NCI-H526 (cell line): ENCODE measurements at regions not wholly inside any gene's neighbourhood (a gene's known extent, or its start where the extent isn't known, plus 50 kb on each side); places are given as distances from the start of the nearest gene placed in this dataset.

Source experiments
- DNase-seq, 2 experiments: peaks; one replicate each; lab custom pipeline; 2025; lab: John Stamatoyannopoulos, UW

DNA sequence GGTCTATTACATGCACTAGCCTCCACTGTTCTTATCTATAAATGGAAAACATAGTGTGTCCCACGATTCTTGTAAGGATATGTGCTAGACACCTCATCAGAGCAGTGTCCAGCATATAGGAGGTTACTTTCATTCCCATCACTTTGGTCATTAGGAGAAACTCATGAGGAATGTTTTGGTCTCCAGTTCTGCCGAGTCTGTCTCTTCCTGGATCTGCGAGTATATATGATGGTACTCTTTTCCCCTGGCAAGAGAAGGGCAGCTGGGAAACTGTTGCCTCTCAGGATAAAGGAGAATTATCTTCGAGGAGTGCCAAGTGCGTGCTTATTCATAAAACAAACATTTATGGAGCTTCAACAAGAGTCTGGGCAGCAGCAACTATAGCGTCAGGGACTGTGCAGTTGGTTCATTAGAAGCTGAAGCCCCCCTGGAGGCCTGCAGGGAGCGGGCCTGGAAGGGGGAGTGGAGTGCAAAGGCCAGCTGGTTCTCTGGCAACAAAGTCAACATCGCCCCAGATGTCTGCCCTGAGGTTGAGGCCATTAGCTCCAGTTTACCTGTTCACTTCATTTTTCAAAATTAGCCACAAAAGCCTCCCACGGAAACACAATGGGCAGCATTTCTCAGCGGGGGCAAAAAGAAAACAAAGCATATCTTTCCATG, 811.9 kb downstream of the MAFB start:
- no peak for DNase-seq

DNA sequence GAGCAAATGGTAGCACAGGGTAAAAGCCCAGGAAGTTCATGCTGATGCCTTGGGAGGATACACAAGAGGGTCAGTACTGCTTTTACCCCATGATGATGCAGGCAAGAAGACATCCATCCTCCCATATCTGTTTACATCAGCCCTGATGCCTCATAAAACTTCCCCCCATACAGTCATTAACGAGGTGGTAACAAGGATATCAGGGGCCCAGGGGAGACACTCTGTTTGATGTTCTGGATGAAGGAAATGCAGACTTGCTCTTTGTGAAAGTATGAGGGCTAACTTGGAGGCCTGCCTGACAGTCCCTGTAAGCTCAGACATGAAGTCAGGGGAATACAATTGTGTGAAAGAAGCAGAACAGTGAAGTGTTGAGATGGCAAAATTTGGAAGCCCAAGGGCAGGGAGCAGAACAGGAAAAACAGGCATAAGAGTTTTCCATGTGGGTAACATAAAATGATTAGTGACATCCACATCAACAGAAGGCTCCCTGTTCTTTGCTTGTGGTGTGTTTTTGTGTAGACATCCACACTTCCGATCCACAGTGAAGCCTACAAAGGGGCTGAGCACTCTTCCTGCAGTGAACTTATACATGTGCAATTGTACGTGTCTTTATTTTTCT, 813.4 kb downstream of the MAFB start:
- no peak for DNase-seq

DNA sequence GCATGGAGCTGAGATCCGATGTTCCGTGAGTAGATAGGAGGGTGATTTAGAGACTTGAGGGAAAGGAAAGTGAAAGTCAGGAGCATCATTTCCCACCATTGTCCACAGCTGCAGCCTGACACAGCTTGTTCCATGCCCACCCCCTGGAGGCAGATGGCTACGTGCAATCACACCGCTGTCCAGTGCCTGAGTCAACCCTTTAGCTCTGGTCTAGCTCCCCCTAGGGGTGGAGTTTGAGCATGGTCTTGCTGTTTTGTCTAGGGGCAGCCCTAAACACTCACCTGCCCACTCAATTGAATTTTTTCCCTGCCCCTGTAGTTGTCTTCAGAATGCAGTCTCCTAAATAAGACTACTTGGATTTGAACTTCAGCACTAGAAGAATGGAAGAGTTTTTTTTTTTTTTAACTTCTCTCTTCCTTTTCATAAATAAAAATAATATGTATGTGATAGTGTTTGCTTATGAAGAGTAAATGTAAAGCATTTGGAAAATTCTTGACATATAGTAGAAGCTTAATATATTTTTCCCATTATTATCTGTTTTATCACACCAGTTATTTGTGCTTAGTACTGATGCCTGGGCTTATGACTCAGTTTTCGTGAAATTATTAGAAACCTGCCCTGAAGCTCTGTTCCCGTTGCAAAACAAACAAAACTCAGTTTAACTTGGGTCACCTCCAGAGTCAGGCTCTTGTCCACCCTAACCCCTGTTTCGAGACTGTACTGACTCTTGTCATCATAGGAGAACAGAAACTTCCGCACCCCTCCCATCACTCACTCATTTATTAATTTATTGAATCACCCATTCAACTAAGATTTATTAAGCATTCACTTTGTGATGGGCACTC, 814.8 kb downstream of the MAFB start:
- peak; percentile 68 to 90 for DNase-seq

DNA sequence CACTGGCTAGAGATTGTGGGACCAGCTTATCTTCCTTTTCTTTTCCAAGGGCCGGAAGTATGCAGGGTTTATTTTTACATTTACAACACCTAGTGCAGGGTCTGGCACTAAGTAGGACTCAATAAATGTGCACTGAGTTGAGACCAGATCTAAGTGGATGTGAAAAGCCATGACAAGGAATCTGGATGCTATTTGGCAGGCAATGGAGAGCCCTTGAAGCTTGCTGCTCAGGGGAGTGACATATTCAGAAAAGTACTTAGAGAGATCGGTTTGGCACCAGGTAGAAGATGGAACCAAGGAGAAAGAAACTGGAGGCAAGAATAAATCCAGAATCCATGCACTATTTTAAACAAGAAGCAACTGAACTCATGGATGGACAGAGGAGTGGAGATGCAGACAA, 815.8 kb downstream of the MAFB start:
- no peak for DNase-seq

DNA sequence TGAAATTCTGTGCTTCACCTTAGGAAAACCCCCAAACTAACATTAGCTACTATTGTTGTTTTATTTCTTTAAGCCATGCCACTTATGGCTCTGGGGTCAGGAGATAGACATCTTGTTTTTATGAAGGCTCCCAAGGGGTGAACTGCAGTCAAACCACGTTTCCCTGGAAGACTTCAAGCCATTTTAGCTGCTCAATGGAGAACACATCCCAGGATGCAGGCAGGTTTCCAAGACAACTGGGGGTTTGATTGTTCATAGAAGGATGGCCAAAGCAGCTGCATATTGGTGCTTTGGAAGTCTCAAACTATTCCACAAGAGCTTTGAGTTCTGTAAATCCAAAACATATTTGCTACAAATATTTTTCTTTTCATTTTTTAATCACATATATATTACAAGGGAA, 818.0 kb downstream of the MAFB start:
- no peak for DNase-seq

DNA sequence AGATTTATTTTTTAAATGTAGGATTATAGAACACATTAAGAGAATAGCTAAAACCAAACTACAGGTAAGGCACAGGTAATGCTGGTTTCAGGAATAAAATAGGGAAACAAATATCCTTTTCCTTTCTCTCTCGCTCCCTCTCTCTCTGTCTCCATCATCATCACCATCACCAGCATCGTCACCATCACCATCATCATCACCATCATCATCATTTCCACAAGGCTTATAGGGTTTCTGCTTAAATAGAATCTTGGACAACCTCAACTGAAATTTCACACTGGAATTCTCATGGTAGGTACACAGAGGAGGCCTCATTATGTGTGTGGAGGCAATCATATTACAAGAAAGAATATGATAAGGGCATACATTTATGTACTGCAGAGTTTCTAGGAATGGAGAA, 823.6 kb downstream of the MAFB start:
- no peak for DNase-seq

DNA sequence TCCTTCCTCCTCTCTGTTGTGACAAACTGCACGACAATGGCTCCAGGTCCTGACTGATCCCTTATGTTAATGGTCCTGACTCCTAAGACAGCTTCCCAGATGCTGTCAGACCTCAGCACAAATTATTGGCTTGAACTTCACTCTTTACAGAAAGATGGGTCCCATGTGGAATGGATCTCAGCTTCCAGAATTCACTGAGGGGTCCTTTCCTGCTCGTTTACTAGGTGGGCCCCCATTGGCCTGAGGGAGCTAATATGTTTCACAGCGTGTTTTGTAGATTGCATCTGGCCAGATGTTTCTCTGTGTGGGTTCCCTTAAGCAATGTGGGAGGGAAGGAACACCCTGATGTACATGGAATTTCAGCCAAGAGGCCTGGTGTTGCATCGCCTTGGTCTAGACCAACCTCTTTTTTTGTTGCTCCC, 826.6 kb downstream of the MAFB start:
- DNase-seq: no peak

DNA sequence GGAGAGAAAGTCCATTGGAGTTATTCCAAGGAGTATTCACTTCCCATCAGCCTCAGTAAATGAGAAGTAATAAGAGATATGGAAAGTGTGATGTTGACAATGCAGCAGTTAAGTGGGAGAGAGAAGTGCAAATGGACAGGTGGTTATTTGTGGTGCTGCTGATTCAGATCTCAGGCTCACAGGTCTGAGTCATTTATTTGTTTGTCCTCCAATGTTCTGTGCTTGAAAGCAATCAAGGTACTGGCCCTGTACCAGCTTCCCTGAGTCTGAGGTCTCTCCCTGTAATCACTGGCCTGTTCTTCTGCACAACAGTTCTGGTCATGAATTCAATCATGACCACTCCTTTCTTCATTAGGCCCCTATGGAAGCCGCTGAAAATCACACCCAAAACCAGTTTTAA, 827.7 kb downstream of the MAFB start:
- no peak for DNase-seq

DNA sequence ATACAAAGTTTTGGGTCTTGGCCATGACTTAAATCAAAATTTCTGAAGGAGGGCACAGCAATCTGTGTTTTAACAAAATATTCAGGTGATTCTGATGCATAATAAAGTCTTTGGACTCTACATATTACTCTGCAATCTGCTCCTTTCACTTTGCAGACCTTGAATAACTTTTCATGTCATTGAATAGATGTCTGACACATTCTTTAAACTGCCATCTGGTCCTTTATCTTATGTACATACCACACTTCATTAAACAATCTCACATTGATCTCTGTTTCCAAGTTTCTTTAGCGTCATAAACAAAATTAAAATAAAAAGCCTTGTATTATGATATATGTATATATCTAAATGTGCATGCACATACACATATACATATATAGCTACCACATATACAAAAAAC, 831.2 kb downstream of the MAFB start:
- no peak for DNase-seq

DNA sequence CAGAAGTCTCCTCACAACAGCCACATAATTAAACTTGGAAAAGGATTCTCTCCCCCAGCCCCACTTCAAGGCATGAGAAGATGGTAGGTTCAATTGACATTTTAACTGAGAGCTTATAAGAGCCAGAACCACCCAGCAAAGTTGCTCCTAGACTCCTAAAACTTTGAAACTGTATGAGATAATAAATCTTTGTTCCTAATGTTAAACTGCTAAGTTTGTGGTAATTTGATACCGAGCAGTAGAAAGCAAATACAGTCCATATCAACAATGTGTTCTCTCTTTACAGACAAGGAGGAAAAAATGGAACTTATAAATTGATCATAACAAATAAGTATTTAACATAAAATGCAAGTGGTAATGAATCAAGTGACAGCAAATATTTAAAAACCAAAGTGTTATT, 831.8 kb downstream of the MAFB start:
- no peak for DNase-seq

DNA sequence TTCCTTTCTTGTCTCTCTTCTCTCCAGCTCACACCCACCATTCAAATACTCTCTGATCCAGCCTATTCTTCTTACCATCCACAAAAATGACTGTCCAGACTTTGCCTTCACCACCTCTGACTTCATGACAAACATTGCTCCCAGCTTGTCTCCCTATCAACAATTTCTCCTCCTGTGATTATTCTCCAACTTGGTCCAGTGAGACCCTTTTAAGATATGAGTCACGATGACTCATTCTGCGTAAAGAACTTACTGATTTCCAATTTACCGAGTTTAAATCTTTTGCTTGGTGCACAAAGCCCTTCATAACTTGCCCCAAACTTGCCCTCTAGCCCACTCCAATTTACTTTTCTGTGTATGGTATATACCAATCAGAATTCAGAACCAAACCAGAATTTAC, 833.2 kb downstream of the MAFB start:
- DNase-seq: no peak

DNA sequence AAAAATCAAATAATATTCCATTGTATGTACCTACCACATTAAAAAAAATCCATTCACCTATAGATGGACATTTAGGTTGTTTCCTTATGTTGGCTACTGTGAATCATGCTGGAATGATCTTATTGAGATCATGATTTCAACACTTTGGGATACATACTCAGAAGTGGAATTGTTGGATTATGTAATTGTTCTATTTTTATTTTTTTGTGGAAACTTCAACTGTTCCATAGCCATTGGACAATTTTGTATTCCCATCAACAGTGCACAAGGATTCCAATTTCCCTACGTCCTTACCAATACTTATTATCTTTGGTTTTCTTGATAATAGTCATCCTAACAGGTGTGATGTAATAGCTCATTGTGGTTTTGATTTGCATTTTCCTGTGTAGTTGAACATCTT, 834.0 kb downstream of the MAFB start:
- no peak for DNase-seq

DNA sequence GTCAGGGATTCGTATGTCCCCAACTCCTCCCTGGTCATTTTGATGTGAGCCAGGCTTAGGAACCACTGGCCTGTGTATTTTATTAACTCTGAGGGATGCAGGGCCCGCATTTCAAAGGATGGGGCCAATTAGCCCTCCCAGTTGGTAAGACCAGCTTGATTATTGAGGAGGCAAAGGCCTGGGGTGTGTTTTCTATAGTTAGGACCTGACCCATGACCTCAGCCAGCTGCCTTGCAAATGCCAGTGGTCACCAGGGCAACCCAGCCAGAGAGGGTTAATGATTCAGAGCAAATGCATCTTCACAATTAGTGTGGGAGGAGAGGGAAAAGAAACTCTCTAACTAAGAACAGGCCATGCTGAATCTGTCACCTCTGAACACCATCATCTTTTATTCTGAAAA, 835.4 kb downstream of the MAFB start:
- DNase-seq: no peak

DNA sequence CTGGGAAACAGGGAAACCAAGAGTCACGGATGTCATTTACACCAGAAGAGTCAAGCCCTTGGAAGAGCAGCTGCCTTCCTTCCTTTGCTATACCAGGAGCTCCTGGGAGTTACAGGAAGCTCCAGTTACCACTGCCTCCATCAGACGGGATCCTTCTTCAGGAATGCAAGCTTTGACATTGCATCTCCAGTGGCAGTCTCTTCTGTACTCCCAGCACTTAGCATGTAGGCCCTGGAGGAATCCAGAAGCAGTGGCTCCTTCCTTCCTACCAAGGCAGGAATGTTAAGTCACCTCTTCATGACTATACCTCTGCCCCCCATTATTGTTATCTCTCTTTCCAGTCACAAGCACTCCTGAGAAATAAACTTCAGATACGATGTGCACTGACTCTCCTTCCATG, 836.0 kb downstream of the MAFB start:
- no peak for DNase-seq

DNA sequence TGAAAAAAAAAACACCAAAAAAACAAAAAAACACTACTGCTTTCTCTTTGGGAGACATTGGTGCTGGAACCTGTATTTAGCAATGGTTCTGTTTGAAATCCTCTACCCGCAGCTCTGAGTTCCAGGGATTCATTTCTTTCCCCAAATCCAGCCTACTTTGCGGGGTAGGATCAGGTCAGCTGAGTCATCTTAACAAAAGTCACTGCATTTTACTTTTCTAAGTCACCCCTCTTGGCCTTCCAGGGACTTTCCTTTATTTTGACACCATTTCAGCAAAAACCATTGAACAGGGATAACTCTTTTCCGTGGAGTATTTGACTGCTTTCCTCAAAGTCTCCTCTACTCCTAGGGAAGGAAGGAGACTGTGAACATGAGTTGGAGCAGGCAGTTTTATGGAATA, 837.6 kb downstream of the MAFB start:
- no peak for DNase-seq

DNA sequence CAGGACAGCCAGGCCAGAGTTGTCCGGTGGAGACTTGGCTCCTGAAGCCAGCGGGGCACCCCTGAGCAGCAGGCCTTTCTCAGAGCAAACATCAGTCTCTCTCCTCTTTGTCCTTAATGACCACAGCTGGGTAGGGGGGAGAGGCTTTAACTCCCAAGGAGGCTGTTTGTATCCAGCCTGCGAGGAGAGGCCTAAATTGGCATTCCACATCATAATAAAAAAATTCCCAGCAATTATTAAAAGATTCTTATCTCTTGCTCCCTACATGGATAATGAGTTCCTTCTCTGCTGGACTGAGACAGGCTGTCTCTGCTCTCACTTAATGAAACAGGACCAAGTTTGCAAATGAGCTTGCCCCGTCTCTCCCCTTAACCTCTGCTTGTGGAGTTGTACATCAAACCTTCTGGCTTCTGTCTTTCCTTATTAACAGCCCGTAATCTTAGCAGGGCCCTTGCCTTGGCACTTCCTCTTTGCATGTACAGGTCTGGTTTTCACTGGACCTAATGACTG, 838.2 kb downstream of the MAFB start:
- no peak for DNase-seq

DNA sequence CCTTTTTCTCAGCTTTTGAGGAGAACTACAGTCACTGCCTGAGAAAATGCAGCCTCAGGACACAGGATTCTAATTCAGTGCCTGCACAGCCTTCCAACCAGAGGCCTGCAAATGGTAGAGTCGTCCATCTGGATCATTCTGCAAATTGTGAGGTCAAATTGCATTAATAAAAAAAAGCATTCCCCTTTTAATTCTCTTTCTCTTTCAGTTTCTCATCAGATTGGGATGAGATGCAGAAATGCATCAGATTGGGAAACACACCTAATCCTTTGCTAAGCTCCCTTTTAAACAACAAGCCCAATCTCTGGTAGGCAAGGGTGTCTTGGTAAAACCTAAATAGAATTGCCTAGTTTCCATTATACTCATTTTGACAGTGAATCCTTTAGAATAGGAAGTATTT, 838.8 kb downstream of the MAFB start:
- no peak for DNase-seq

DNA sequence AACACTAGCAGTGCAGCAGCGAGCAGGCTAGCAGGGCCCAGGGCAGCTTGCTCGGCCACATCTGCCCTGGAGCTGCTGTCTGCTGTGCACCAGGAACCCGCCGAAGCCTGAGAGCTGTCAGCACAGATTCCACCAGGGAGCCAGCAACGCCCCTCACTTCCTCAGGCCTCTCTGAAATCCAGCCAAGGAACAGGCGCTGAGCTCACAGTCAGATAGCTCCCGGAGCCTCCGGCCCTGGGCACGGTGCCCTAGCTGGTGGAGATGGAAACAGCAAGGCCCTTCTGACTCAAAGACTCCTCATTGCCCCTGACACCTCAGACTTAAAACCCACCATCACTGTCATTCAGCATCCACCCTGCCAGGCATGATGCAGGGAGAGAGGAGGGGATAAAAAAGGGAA, 839.4 kb downstream of the MAFB start:
- DNase-seq: no peak

DNA sequence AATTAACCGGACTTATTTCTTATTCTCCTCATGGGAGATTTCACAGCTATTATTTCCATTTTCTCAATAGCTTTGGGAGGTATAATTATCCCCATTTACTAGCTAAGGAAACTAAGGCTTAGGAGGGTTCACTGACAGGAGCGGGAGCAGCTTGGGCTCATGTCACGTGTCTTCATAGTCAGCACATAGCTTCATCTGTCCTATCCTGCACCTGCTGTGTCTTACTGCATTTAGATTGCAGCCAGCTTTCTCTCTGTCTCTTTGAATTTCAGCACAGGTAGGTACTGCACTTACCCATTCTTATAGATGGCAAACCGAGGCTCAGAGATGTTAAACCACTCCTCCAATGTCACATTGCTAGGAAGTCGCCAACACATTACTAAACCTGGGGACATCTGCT, 839.9 kb downstream of the MAFB start:
- no peak for DNase-seq

DNA sequence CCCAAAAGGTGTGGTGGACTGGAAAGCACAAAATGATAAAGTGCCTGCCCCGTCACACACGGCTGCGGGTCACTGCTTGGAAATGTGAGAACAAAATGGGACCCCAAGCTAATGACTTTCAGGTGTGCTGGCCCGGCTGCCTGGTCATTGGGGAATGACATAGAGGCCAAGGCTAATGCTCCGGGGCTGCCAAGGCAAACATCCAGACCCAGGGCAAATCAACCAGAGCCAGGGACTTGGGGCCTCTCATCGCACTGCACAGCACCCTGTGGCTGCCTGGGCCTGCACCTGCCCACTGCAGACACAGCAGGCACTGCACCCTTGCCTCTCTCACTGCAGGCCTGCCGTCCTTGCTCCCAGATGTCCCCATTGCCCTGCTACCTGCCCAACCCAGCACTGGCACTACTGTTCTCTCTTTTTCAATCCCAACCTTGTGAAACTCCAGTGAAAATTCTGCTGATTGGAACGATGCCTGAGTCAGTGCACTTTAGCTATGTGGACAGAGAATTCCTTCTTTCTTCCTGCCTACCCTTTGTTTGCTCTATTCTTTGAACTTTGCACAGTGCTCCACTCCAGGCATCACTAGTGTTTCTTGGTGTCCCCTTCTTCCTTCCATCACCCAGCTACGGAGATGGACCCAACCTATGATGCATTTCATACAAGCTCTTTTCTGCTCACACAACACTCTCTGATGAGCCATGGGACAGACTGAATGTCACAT, 849.5 kb downstream of the MAFB start:
- no peak for DNase-seq

DNA sequence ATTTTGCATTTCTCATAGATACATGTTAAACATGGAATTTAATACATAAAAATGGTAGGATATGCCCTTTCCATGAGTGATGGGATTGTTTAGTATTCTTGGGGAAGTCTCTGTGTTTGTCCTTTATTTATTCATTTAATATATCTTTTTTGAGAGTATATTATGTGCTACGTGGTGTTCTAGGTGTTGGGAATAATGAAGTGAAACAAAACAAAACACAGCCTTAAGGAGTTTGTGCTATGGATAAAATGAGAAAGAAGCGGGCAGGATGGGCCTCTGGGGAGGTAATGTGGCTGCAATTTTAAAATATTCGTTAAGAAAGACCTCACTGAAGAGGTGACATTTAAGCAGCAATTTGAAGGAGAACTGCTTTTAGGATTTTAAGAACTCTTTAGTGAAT, 851.5 kb downstream of the MAFB start:
- DNase-seq: no peak

DNA sequence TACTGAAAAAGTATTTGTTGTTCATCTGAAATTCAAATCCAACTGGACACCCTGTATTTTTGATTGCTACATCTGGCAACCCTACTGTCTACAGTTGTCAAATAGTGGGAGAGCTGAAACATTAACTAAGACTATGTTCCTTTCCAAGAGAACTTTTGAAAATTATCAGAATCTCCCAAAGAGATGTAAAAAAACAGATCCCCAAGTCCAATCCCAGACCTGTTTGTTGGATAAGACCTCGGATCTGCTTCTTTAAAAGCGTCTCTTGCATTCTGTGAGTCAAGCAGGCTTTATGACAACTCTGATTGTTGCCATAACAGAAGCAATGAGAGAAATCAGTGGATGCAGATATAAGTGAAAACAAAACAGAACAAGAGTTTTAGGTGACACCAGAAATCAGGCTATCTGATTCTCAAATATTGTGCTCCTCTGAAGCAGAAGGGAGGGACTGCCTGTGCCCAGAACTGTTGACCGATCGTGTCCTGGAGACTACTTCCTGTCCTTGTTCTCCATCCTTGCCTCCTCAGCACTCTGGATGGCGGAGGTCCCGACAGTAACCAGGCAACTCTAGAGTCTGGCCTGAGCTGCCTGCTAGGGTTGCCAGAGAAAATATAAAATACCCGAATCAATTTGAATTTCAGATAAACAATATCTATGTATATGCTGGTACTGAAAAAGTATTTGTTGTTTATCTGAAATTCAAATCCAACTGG, 853.8 kb downstream of the MAFB start:
- DNase-seq: no peak
